Mucosa of descending colon (tissue), 3 donors: ENCODE measurements at regions not wholly inside any gene's neighbourhood (a gene's known extent, or its start where the extent isn't known, plus 50 kb on each side); places are given as distances from the start of the nearest gene placed in this dataset.
A peak's percentile ranks its signal among the peaks of the same experiment; 100 is the strongest.

ENCODE experiments used
- ATAC-seq: fragments of 200-7000 bp; cut with Tn5 transposase; one replicate; pipeline ENCODE4 v1.9.1; 2020; ENCODE audit warnings: mild to moderate bottlenecking, moderate library complexity
- DNase-seq, 3 donors: peaks; one replicate each; pipeline ENCODE4 v3.0.0-alpha.2; 2020
- H3K36me3 ChIP-seq: fragments of 200-600 bp; one replicate; pipeline ENCODE4 v1.8.0; 2021; ENCODE audit warnings: low read depth, mild to moderate bottlenecking
- H3K4me1 ChIP-seq: fragments of 200-600 bp; one replicate; pipeline ENCODE4 v1.8.0; 2021; ENCODE audit warnings: low read depth, mild to moderate bottlenecking
- H3K4me3 ChIP-seq: fragments of 200-600 bp; one replicate; pipeline ENCODE4 v1.8.0; 2021; ENCODE audit warnings: mild to moderate bottlenecking
- H3K9me3 ChIP-seq: fragments of 200-600 bp; one replicate; pipeline ENCODE4 v1.8.0; 2021; ENCODE audit warnings: mild to moderate bottlenecking
- intact Hi-C, 2 donors: fragments of 100-400 bp; cut with DNase I in 1 of 2; cut with micrococcal nuclease in 1 of 2; formaldehyde crosslinking; loops; one replicate each; pipeline versions ENCODE4 v1.11.0 to v1.11.1; 2022; cut with DNase I, micrococcal nuclease
- TF ChIP-seq, protein P1 (sequence below): fragments of 200-600 bp; IDR thresholded peaks from one replicate; pipeline ENCODE4 v1.8.0; 2022; ENCODE audit warnings: antibody characterized with exemption, mild to moderate bottlenecking
- donor health status: DM: no; HTN: no; CAD: no; lungs with moderate emphysema.
- donor health status: DM: no; HTN: no; CAD: no.
- donor health status: DM: no; HTN: yes; CAD: no.

DNA sequence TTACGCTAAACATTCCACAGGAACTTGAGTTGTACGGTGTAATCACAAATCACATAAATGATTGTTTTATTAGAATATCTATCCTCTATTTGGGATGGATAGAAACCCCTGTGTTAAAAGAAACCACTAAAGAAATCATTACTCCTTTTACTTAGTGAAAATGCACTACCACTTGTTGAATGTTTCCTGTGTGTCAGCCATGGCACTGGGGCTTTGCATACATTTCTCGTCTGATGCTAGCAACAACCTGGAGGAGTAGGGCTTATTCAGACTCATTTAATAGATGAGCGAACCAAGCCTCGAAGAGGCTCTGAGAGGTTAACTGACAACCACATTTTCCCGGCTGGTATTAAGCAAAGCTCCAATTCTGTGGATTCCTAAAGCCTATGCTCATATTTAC lies 60.5 kb upstream of the PELI1 start:
- TF ChIP-seq, protein P1, sequence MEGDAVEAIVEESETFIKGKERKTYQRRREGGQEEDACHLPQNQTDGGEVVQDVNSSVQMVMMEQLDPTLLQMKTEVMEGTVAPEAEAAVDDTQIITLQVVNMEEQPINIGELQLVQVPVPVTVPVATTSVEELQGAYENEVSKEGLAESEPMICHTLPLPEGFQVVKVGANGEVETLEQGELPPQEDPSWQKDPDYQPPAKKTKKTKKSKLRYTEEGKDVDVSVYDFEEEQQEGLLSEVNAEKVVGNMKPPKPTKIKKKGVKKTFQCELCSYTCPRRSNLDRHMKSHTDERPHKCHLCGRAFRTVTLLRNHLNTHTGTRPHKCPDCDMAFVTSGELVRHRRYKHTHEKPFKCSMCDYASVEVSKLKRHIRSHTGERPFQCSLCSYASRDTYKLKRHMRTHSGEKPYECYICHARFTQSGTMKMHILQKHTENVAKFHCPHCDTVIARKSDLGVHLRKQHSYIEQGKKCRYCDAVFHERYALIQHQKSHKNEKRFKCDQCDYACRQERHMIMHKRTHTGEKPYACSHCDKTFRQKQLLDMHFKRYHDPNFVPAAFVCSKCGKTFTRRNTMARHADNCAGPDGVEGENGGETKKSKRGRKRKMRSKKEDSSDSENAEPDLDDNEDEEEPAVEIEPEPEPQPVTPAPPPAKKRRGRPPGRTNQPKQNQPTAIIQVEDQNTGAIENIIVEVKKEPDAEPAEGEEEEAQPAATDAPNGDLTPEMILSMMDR: no peak
- Histone ChIP-seq H3K36me3 (no peaks in the 10 kb centered on the region), H3K4me1 (peaks cover 14% of the 10 kb centered on the region), H3K4me3 (no peak overlapping the region), H3K9me3 (no peaks in the 10 kb centered on the region)
- DNase-seq: no peak
- no peak for ATAC-seq
- intact Hi-C loops: loop anchor here in 1 of 2 donors (5.0 kb wide), 1 partner anchor 57 kb away; no protein-coding TSS in a partner anchor

DNA sequence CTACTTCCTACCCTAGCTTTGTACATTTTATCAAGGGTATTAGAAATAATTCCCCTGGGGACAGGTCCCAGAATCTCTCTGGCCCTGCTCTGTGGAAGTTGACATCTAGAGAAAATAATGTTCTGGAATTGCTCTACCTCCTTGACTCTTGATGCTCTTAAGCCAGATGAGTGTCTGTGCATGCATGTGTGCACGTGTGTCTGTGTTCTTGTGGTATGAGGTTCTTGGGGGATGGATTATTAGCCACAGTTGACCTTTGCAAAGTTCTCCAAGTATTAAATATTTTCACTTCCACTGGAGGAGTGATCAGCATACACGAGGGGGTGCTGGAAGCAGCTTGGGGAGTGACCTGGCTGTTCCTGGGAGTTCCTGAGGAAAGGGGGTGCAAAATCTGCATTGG lies 61.2 kb upstream of the PELI1 start:
- Histone ChIP-seq H3K9me3 (no peaks in the 10 kb centered on the region), H3K4me1 (peaks cover 14% of the 10 kb centered on the region), H3K4me3 (no peak overlapping the region), H3K36me3 (no peaks in the 10 kb centered on the region)
- no peak for ATAC-seq
- intact Hi-C loops: no loop called here
- DNase-seq: no peak
- TF ChIP-seq, protein P1: no peak

DNA sequence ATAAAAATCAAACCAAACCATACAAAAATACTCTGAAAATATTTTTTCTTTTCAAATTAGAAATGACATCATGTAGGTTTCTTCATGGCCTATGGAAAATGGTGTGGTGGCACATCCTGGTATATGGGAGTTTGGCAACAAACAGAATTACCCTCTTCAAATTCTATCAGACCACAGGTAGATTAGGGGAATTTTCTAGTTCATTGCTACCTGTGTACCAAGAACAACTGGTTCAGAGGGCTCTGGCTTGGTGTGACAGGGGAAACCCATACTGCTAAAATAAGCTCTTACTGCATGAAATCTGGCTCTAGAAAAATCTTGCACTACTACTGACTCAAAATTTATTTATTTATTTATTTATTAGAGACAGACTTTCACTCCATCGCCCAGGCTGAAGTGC lies 63.4 kb upstream of the PELI1 start:
- Histone ChIP-seq H3K36me3 (no peaks in the 10 kb centered on the region), H3K4me3 (no peak overlapping the region), H3K4me1 (peaks cover 11% of the 10 kb centered on the region), H3K9me3 (no peaks in the 10 kb centered on the region)
- intact Hi-C loops: no loop called here
- DNase-seq (no peak), ATAC-seq (no peak)
- TF ChIP-seq, protein P1: no peak

DNA sequence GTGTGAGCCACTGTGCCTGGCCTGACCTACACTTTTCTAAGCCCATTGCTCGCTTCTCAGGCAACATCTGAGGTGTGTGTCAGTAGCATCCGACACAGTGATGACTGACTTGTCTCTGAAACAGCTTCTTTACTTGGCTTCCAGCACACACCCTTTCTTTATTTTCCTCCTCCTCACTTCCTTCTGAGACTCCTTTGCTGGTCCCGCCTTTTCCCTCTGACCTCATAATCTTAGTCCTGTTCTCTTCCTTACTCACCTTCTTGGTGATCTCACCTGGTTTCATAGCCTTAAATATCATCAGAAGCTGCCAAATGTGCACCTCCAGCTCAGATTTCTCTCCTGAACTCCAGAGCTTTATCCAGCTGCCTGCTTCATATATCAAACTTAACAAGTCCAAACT lies 66.6 kb upstream of the PELI1 start:
- ATAC-seq: peak; percentile 84

DNA sequence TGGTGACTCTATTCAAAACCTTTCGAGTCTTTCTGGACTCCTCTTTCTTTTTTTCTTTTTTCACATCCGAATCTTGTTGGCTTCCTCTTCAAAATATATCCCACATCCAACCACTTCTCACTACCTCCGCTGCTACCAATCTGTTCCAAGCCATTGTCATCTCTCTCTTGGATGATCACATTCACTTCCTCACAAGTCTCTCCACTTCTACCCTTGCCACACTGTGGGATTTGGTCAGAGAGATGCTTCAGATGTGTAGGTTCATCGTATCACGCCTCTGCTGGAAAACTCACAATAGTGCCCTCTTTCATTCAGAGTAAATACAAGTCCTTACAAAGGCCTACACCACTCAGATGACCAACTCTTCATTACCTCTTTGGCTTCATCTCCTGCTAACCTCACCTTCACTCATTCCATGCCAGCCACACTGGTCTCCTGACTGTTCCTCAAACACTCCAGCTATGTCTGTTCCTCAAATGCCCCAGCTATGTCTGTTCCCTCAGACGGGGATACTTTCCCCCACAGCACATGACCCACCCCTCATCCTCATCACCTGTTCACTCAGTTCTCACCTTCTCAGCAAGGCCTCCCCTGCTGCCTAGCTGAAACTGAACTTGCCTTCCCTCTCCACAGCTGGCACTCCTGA lies 67.2 kb upstream of the PELI1 start:
- no peaks in the 10 kb centered on the region for H3K9me3 ChIP-seq
- TF ChIP-seq, protein P1: no peak
- H3K4me3 ChIP-seq: no peak overlapping the region
- intact Hi-C loops: no loop called here
- DNase-seq (no peak), ATAC-seq (no peak)
- no peaks in the 10 kb centered on the region for H3K36me3 ChIP-seq
- H3K4me1 ChIP-seq: peaks cover 24% of the 10 kb centered on the region

More for the DNA sequence above, 66.6 kb upstream of the PELI1 start:
- H3K4me1 ChIP-seq: peaks cover 24% of the 10 kb centered on the region
- H3K9me3 ChIP-seq: no peaks in the 10 kb centered on the region
- DNase-seq: peak in 1 of 3 donors; percentile 65
- intact Hi-C loops: no loop called here
- TF ChIP-seq, protein P1: no peak
- H3K4me3 ChIP-seq: no peak overlapping the region
- H3K36me3 ChIP-seq: no peaks in the 10 kb centered on the region

DNA sequence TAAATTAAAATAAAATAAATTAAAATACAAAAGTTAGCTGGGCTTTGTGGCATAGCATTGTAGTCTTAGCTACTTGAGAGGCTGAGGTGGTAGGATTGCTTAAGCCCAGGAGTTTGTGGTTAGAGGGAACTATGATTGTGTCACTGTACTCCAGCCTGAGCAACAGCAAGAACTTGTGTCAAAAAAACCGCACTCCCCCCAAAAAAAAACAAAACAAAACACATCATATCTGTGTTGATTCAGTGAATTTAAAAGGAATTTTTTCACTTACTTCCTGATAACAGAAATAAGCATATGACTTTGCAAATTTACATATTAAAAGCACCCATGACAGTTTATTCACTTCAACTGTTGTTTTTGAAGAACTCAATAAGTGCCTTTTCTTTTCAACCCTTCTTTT lies 68.1 kb upstream of the PELI1 start:
- Histone ChIP-seq H3K4me1 (peaks cover 24% of the 10 kb centered on the region), H3K4me3 (no peak overlapping the region), H3K36me3 (no peaks in the 10 kb centered on the region), H3K9me3 (no peaks in the 10 kb centered on the region)
- TF ChIP-seq, protein P1: no peak
- DNase-seq: no peak
- ATAC-seq: no peak
- intact Hi-C loops: no loop called here
